ENCODE measurements at regions not wholly inside any gene's neighbourhood (a gene's known extent, or its start where the extent isn't known, plus 50 kb on each side); places are given as distances from the start of the nearest gene placed in this dataset.

- no peak for DNase-seq
Measured at GRCh38 chr5:144918371-144918770, 747.7 kb downstream of the KCTD16 start.

- no peak for DNase-seq
Measured at GRCh38 chr5:144915452-144915851, 744.8 kb downstream of the KCTD16 start.

- no peak for DNase-seq
Measured at GRCh38 chr5:144913661-144914060, 743.0 kb downstream of the KCTD16 start.

GRCh38 chr5:144896473-144896872, 725.8 kb downstream of the KCTD16 start:
- no peak for DNase-seq

- DNase-seq, result no peak
Measured at GRCh38 chr5:144886668-144887067, 716.0 kb downstream of the KCTD16 start.

- DNase-seq, result no peak
Measured at GRCh38 chr5:144882739-144883283, 712.1 kb downstream of the KCTD16 start.

- no peak for DNase-seq
Measured at GRCh38 chr5:144880513-144880912, 709.8 kb downstream of the KCTD16 start.

- DNase-seq, result no peak
Measured at GRCh38 chr5:144876990-144877389, 706.3 kb downstream of the KCTD16 start.

- DNase-seq, result no peak
Measured at GRCh38 chr5:144873076-144873475, 702.4 kb downstream of the KCTD16 start.

- DNase-seq, result no peak
Measured at GRCh38 chr5:144864118-144864517, 693.4 kb downstream of the KCTD16 start.

- DNase-seq, result no peak
Measured at GRCh38 chr5:144857454-144857853, 686.8 kb downstream of the KCTD16 start.

GRCh38 chr5:144844086-144844485, 673.4 kb downstream of the KCTD16 start:
- DNase-seq, result no peak

GRCh38 chr5:144832416-144832815, 661.7 kb downstream of the KCTD16 start:
- no peak for DNase-seq

GRCh38 chr5:144831650-144832049, 661.0 kb downstream of the KCTD16 start:
- no peak for DNase-seq

- DNase-seq, result no peak
Measured at GRCh38 chr5:144822503-144822902, 651.8 kb downstream of the KCTD16 start.

- DNase-seq, result no peak
Measured at GRCh38 chr5:144820278-144820677, 649.6 kb downstream of the KCTD16 start.

GRCh38 chr5:144815131-144815530, 644.5 kb downstream of the KCTD16 start:
- DNase-seq, result no peak

GRCh38 chr5:144812763-144813162, 642.1 kb downstream of the KCTD16 start:
- DNase-seq, result no peak

- no peak for DNase-seq
Measured at GRCh38 chr5:144800169-144800568, 629.5 kb downstream of the KCTD16 start.

- DNase-seq, result no peak
Measured at GRCh38 chr5:144798595-144798994, 627.9 kb downstream of the KCTD16 start.

- no peak for DNase-seq
Measured at GRCh38 chr5:144794922-144795321, 624.2 kb downstream of the KCTD16 start.

GRCh38 chr5:144788556-144788955, 617.9 kb downstream of the KCTD16 start:
- no peak for DNase-seq

GRCh38 chr5:144788046-144788445, 617.4 kb downstream of the KCTD16 start:
- DNase-seq, result no peak

- no peak for DNase-seq
Measured at GRCh38 chr5:144779368-144779767, 608.7 kb downstream of the KCTD16 start.

GRCh38 chr5:144778561-144778960, 607.9 kb downstream of the KCTD16 start:
- no peak for DNase-seq

GRCh38 chr5:144774197-144774596, 603.5 kb downstream of the KCTD16 start:
- DNase-seq, result no peak
